ENCODE measurements at regions not wholly inside any gene's neighbourhood (a gene's known extent, or its start where the extent isn't known, plus 50 kb on each side); places are given as distances from the start of the nearest gene placed in this dataset.
A peak's percentile ranks its signal among the peaks of the same experiment; 100 is the strongest.
"Not testable (repeated sequence)": the region's sequence is repeated elsewhere in the genome, so short reads cannot be mapped to it uniquely, and the experiment has no call there.

DNA sequence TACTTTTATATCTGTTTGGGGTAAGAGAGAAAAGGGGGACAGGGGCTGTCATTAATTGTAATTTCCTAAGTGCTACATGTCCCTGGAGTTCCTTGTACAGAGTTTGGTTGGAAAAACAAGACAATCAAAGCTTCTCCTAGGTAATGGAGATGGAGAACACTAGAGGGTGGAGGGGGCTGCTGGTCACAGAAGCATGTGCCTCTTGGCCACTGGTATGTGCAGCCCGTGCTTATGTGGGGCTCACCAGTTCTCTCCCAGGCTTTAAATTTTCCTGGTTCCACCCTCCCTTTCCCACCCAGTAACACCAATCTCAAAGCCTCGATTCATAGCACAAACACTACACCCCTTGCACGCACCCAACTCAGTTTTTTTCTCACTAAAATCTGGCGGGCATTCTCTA is 165.6 kb downstream of the SAMD5 start:
- no peak for DNase-seq

DNA sequence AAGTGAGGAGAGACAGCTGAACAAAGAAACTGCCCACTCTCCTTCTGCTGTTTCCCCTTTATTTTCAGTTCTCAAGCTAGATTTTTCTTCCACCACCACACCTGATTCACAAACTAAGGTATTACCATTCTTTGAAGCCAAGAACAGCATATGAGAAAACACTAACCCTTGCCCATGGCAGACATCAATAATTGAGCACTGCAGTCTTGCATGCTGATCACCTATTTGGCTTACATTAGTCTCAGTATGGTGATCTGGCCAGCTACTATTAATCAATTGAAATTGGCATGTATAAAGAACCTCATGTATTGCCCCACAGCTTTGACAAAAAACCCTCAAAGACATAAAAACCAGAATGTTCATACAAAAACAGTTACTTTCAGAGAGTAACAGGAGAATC is 166.3 kb downstream of the SAMD5 start:
- DNase-seq, result no peak

DNA sequence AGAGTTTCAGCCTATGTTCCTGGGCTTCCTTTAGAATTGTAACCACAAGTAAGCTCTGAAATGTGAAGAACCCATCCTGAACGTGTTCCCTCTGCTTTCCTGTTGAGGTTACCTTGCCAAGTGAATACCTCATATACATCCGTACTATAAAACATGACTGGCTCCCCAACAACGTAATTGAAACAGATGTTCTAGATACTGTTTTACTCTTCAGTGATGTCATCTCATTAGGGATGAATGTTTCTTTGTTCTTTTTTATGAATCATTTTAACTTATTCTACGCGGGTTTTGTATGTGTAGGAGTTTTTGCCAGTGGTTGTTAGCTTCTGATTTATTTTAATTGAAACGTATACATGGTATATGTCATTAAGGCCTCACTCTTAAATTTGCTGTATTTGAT is 166.8 kb downstream of the SAMD5 start:
- DNase-seq, result no peak

DNA sequence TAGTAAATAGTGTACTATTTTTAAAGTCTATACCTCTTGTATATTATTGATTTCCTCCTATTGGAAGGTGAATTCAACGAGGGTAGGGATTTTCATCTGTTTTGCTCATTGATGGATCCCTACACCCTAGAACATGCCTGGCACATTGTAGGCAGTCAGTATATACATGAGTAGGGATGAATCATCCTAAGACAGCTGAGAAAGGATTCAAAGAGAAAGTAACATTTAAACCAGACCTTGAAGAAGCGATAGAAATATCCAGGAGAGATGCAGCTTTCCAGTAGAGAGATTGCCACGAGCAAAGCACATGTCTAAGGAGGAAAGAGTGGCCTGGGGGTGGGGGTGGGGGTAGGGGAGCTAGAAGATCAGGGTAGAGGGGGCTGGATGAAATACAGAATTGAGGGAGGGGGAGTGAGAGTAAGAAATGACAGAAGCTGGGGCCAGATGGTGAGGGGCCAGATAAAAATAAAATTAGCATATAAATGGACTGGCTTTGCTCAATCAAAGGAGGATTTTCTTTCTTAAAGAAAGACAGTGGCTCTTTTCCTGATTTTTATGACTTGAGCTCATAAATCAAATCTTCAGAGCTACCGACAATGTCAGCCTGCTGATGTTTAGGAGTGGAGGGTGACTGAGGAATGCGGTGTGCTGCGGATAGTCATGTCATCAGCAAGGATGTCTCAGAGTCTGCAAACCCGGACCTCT is 168.2 kb downstream of the SAMD5 start:
- no peak for DNase-seq

DNA sequence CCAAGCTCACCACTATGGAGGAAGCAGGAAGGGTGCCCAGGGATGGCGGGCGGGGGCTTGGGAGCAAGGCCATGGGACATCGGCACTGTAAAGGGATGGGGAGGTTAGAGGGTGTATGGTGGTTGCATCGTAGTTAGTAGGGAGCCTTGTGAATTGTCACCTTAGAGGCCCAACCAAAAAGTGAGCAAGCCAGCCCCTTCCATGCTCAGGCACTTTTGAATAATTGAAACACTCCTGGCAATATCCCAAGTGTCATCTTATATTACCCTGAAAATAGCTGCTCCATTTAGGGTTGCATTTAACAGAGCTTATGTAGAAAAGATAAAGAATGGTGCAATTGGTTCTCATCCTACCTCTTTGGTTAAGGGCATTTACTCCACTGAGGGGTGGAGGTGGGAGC is 169.2 kb downstream of the SAMD5 start:
- no peak for DNase-seq

DNA sequence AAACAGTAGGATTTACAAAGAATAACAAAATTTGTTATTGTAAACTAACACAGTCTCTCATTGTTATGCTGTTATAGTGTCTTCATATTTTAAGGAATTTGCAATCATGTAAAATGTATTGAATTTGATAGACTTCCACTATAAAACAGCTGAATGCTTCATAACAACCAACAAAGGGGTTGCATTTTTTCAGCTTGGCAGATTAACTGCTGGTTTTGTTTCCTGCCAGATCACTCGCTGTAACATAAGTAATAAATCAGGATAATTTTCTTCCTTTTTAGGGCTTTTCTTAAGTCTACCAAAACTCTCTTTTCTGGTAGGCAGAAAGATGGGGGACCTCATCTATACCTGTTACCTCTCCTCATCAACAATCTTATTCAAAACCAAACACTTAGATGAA is 169.8 kb downstream of the SAMD5 start:
- DNase-seq, result no peak

DNA sequence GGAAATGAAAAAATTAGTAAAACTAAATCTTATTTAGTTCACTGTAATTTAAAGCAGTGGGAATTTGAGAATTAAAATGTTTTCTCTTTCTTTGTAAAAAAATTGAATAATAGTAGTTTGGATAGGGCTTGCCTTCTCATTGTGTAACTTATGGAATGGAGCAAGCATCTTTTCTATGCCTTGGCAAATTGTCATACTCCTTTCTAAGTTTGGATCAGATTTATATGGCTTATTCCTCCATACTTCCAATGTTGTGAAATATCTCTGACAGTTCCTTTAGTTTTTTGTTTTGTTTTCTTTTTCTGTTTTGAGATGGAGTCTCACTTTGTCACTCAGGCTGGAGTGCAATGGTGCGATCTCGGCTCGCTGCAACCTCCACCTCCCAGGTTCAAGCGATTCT is 176.4 kb downstream of the SAMD5 start:
- no peak for DNase-seq

DNA sequence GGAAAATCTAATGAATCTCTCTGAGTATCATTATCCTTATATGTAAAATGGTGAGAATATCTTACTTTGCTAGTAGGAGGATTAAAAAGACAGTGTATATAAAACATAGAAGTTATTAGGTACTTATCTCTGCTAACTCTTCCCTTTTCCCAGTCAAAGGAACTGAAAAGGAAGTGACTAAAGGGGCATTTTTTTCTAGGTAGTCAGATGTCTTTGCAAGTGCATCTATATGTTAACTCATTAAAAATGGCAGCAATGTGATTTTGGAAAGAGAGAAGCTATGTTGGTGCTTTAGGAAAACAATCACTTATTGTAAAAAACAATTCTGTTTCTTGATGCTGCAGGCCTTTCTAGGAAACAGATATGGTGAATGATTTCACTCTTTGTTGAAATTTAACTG is 180.9 kb downstream of the SAMD5 start:
- no peak for DNase-seq

DNA sequence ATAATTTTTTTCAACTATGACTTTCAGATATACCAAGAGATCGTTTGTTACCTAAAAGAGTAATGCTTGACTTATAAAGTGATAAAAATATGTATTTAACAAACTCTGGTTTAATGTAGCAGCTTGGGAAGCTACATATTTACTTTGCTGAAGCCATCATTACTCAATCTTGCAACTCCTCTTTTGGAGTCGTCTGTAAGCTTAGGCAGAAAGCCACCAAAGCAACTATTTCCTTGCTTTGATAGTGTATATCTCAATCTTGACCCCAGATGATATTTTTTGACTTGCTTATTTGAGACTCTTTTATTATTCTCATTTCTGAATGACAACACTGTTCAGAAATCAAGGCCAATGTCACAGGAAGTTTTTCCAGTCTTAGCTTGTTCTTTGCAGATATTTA is 183.0 kb downstream of the SAMD5 start:
- DNase-seq, result no peak

DNA sequence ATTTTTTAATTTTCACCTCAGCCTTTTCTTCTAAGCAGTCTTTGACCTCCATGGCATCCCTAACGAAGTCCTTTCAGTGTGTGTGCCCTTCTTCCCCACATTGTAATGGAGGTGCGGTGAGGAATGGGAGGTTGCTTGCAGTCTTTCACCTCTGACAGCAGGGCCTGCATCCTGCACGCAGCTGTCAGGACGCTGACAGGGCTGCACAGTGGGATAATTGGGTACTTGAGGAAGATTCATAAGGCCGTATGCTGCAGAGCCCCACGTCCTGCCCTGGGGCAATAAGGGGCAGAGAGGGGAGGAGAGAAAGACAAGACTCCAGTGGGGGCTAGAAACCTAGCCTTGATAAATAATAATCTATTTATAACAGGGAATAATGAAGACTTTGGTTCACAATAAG is 184.7 kb downstream of the SAMD5 start:
- no peak for DNase-seq

DNA sequence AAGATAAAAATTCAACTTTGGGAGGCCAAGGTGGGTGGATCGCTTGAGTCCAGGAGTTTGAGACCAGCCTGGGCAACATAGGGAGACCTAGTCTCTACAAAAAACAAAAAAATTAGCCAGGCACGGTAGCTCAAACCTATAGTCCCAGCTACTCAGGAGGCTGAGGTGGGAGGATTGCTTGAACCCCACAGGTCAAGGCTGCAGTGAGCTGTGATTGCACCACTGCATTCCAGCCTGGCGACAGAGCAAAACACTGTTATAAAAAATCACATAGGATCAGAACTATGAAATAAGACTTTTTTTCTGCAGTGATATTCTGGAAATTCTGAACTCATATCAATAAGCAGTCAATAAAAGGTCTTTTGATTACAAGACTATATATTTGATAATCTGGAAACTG is 186.1 kb downstream of the SAMD5 start:
- not testable (repeated sequence) for DNase-seq

DNA sequence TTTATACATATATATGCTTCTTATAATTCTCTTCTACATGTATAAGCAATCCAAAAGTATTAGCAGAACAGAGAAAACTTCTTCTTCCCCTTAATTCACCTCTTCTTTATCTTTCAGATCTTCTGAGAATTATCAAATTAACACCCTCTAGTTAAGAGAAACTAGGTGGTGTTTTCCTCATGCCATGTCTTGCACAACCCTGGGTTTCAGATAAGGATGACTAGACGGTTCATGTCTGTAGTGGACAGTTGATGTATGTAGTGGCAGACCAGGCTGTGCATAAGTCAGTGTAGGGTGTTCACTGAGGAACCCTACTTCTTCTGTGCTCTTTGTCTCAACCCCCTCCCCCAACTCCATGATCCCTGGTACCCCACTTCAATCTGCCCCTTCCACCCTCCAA is 187.3 kb downstream of the SAMD5 start:
- peak; percentile 33 for DNase-seq

DNA sequence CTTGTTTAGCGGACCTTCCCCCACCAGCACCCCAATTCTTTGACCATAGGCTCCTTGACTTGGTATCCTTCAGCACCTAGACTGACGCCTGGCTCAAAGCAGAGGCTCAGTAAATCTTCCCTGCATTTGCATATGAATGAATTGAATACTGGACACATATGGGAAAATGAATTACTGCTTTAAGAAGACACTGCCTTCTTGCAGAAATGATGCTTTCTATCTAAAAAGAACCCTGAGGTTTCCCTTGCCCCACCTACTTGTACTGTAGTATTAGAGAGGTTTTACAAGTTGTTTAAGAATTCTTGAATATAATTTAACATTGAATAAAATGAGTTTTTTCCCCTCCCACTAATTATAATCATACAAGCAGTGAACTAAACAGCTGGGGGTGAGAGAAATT is 190.7 kb downstream of the SAMD5 start:
- no peak for DNase-seq

DNA sequence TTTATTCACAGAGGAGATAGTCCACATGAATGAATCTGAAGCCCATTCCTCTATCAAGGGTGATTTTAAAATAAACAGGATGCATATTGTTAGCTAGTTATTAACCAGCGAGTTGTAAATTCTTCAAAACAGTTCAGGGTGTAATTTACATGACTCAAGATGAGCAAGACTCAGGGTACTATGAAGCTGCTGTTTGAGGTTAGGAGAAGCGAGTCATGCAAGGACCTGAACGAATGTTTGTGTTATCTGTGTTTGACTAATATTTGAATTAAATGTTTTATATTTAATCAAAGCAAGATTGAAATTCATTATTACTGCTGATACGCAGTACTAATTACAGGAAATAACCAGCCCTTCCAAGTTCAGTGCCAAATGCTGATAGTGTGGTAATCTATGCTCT is 191.1 kb downstream of the SAMD5 start:
- no peak for DNase-seq

DNA sequence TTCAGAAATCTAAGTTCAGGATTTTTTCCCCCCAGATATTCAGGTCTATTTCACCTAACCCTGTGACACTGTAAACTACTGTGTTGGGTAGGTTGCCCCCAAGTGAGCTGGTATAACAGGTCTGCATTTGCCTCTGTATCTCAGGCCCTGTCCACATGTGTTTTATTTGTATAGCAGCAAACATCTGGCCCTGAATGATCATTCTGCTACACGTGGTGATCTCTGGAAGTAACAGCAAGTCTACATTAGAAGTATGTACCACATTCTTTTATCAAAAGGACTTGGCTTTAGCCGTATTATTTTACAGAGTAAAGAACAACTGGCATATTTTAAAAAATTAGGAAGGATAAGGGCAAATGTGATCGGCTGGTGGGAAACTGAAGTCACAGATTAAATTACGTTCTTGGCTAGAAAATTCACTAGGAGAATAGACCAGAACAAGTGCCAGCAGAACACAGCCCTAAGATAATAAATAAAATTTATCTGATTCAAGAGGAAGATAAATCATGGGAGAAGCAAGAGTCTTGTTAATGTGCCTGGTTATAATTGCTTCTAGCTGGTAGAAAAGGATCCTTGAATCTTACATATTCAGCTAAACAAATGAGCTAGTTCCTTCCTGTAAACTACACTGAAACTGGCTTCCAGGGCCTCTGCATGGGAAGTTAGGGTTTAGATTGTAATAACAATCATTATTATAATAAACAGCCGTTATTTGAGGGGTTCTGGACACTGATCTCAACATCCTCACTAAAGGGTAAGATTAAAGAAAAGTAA is 192.1 kb downstream of the SAMD5 start:
- no peak for DNase-seq

DNA sequence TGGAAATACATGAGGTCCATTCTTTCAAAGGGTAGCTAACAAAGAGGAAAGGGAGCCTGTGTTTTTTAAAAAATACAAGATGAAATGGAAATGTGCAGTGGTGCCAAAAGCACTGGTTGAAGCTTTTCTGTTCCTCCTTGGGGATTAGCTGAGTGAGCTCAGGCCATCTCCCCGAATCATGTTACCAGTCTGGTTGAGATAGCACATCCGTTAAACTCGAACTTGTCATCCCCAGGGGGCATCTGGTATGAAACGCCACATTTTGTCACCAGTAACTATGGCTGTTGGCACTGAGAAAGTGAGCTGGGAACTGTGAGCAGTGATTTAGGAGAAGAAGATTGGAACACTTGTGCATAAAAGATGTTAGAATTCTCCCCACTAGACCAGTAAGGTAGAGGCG is 196.2 kb downstream of the SAMD5 start:
- no peak for DNase-seq

DNA sequence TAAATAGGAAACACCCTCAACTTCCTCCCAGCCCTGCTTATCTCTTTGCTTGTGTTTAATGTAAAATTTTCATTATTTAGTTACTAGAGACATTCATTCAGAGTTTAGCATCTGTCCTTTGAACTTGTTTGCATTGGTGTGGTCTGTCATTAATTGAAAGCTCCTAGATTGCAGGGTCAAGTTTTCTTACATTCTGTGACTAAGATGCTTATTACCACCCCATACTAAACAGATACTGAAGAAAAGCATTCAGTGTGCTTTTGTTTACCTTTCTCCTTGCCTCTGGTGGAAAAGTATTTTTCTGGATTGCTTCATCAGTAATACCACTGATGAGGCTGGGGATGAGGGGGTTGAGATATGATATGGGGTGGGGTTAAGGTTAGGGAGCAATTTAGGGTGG is 199.0 kb downstream of the SAMD5 start:
- DNase-seq, result no peak

DNA sequence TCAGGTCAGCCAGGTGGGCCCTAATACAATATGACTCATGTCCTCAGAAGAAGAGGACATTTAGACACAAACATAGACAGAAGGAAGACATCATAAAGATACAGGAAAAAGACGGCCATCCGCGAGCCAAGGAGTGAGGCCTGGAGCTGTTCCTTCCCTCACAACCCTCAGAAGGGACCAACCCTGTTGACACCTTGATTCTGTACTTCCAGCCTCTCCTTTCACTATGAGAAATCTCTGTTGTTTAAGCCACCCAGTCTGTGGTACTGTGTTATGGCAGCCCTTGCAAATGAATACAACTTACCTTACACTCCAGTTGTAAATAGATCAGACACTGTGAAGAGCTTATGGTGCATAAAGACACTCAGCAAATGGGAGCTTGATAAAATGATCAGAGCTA is 199.7 kb downstream of the SAMD5 start:
- no peak for DNase-seq

DNA sequence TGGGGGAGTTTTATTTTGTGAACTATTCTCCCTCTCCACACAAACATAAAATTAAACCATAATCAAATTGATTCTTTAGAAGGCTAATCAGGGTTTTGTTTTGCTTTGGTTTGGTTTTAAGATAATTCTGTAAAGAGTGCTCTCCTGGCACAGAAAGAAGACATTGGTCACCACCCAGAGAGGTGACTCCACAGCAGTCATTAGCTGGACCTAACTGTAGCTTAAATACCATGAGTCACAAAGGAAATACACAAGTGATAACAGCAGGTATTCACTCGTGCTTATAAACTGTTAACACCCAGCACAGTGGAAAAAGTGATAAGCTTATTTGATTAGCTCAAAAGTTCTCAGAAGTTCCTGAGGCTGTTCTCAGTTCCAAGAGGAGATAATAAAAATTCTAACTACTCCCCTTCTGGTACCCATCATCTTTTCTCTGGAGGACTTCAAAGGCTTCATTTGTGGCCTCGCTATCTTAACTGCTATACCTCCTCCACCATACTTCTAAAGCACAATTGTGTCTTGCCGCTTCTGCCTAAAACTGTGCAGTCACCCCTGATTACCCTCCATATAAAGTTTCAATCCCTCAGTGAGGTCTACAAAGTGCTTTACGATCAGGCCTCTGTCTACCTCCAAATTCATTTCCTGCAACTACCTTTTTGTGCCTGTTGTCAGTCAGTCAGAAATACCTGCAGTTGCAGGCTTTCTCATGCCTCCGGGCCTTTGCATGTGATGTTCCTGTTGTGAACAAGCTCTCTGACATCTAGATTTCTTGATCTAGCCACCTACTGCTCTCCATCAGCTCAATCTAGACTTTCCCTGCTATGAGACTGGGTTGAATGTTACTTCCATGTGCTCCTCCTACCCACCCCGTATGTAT is 201.1 kb downstream of the SAMD5 start:
- peak; percentile 22 for DNase-seq

DNA sequence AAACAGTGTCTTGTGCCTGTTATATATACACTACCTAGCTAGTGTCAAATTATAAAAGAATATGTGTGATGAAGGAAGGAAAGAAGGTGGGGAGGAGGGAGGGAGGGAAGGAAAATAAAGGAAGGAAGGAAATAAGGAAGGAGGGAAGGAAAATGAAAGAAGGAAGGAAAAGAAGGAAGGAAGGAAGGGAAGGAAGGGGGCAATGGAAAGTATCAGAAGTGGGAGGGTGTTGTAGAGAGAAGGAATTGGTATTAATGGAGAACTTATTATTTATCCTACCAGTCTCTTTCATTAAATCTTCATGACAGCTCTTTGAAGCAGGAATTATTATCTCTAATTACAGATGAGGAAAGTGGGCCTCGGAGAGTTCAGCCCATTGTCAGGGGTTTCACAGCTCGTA is 202.4 kb downstream of the SAMD5 start:
- DNase-seq, result no peak

DNA sequence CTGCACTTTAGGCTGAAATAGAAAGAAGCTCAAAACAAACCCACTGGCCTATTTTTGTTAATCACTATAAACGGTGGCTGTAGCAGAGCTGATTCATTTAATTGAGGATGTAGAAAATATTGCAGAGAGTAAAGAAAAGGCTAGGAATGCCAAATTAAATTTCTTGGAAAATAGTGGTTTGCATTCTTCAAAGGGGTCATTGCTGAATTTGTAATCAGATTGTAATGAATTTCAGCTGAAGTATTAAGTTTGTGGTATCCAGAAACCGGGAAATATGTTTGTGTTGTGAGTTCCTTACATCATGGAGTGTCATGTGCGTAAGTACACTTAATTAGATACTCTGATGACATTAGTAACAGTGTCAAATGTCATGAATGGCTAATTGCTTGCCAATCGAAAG is 203.0 kb downstream of the SAMD5 start:
- DNase-seq, result no peak

DNA sequence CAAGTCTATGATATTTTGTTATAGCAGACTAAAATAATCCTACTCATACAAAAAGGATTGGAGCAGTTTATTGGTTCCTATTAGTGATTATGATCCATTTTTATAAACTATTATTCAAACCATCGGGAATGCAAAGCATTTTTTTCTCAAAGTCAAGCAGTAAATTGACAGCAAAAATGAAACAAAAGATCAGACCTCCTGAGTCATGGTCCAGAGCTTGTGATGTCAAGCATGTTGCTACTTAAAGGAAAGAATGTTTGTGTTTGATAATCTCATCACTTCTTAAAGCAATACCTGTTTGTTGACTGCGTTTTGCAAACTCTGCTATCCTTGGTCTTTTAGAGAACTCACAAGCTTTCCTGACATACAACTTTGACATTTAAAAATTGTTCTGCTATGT is 204.4 kb downstream of the SAMD5 start:
- no peak for DNase-seq

DNA sequence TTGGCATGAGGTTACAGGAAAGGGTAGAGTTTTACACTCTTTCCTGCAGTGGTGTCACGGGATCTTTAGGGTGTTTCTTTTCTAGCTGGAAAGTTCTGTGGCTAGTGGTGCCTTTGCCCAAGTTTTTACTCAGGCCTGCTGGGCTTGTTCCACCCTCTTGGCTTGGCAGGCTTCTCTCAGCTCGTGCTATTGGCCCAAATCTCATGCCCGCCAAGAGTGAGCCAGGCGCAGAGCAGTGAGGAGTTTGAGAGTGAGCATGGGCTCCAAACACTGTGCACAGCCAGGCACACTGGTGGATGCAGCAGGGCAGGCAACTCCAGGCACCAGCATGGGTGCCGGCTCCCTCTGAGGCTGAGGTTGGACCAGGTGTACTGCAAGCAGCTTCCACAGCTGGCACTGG is 206.5 kb downstream of the SAMD5 start:
- DNase-seq, result no peak

DNA sequence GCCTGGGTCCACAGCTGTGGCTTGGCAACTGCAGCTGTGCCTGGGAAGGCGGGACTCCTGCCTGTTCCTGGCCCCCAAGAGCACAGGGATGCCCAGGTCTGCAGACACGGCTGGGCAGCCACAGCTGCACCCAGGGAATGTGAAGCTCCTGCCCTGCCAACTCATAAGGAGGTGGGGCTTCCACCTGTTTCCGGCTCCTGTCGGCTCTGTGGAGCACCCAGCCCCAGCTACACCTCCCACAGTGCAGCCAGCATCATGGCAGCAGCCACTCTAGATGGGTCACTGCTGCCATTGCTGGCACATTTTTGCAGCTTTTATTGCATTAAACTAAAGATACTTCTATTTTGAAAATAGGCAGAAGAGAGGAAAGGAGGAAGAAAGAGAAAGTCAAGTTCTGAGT is 207.9 kb downstream of the SAMD5 start:
- DNase-seq, result no peak
